ENCODE measurements at regions not wholly inside any gene's neighbourhood (a gene's known extent, or its start where the extent isn't known, plus 50 kb on each side); places are given as distances from the start of the nearest gene placed in this dataset.

DNA sequence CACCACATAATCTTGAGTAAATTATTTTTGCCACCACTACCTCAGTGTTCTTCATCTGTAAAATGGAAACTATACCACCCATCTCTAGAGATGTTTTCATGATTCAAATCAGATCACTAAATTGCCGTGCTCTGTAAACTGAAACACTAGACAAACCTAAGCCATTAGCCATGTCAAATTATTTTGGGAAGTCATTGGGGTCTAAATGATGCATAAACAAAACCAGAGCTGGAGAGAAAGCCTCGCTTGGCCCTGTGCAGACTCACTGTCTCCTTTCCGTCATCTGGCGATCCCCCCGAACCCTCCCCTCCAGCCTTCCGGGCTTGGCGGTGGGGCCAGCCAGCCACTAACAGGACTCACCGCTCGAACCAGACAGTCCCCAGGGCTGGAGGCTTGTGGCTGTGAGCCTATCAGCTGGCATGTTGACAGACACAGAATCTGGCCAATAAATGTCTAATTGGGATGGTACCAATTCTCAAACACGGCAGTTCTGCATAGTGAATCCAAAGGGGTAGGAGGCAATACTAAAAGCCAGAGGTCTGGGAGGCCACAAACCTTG, 256.5 kb downstream of the SEC61B start:
- TF ChIP-seq EZH2phosphoT487 (IDR thresholded peaks at IDR 0.05; ENCODE audit: borderline replicate concordance) = no peak
- TF ChIP-seq, protein P1, sequence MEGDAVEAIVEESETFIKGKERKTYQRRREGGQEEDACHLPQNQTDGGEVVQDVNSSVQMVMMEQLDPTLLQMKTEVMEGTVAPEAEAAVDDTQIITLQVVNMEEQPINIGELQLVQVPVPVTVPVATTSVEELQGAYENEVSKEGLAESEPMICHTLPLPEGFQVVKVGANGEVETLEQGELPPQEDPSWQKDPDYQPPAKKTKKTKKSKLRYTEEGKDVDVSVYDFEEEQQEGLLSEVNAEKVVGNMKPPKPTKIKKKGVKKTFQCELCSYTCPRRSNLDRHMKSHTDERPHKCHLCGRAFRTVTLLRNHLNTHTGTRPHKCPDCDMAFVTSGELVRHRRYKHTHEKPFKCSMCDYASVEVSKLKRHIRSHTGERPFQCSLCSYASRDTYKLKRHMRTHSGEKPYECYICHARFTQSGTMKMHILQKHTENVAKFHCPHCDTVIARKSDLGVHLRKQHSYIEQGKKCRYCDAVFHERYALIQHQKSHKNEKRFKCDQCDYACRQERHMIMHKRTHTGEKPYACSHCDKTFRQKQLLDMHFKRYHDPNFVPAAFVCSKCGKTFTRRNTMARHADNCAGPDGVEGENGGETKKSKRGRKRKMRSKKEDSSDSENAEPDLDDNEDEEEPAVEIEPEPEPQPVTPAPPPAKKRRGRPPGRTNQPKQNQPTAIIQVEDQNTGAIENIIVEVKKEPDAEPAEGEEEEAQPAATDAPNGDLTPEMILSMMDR (conservative IDR thresholded peaks at IDR 0.05; ENCODE audit: low read length) = no peak
- Histone ChIP-seq H3K4me3 (ENCODE audit: low read length, poor library complexity, severe bottlenecking) (no peak overlapping the region), H3K9me3 (ENCODE audit: insufficient read depth, low read depth, low read length) (no peaks in the 10 kb centered on the region), H3K9me2 (replicated peaks; ENCODE audit: low read depth, low read length) (no peaks in the 10 kb centered on the region), H3K4me2 (ENCODE audit: low read depth, low read length, poor library complexity, severe bottlenecking) (no peak overlapping the region), H3K9ac (ENCODE audit: low read depth, low read length, poor library complexity, severe bottlenecking) (no peak overlapping the region), H3K79me2 (ENCODE audit: insufficient read depth, low read length) (no peaks in the 10 kb centered on the region), H2AFZ (ENCODE audit: low read length) (no peak overlapping the region), H4K20me1 (ENCODE audit: insufficient read depth, low read length, poor library complexity, severe bottlenecking) (no peaks in the 10 kb centered on the region), H3K4me1 (ENCODE audit: insufficient read depth, low read length, poor library complexity, severe bottlenecking) (no peaks in the 10 kb centered on the region), H3K36me3 (ENCODE audit: insufficient read depth, low read length) (no peaks in the 10 kb centered on the region), H3F3A (ENCODE audit: low read depth) (no peaks in the 10 kb centered on the region), H3K27me3 (ENCODE audit: insufficient read depth, low read length, poor library complexity, severe bottlenecking) (no peaks in the 10 kb centered on the region)

DNA sequence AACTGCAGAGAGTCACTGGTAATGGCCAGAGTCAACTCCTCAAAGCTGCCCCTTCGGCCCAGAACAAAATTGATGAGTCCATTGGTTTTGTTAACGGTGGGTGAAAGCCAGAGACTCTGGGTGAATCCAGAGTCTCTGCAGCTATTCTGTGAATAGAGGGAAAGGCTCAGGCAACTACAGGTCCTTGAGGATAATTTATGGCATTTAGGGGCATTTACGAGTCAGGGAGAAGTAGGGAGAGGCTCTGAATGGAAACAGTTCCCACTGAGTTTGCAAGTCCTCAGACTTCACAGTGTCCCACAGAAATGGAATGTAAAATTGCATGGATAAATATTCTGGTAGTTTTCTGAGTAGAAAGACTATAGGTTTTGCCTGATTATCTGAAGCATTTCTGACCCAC, 257.8 kb downstream of the SEC61B start:
- H3K4me2 ChIP-seq (ENCODE audit: low read depth, low read length, poor library complexity, severe bottlenecking) = no peak overlapping the region
- H3K9me2 ChIP-seq (replicated peaks; ENCODE audit: low read depth, low read length) = no peaks in the 10 kb centered on the region
- H2AFZ ChIP-seq (ENCODE audit: low read length) = no peak overlapping the region
- no peaks in the 10 kb centered on the region for H3K9me3 ChIP-seq (ENCODE audit: insufficient read depth, low read depth, low read length)
- no peaks in the 10 kb centered on the region for H3K27me3 ChIP-seq (ENCODE audit: insufficient read depth, low read length, poor library complexity, severe bottlenecking)
- no peaks in the 10 kb centered on the region for H3F3A ChIP-seq (ENCODE audit: low read depth)
- H3K4me3 ChIP-seq (ENCODE audit: low read length, poor library complexity, severe bottlenecking) = no peak overlapping the region
- H3K79me2 ChIP-seq (ENCODE audit: insufficient read depth, low read length) = no peaks in the 10 kb centered on the region
- H4K20me1 ChIP-seq (ENCODE audit: insufficient read depth, low read length, poor library complexity, severe bottlenecking) = no peaks in the 10 kb centered on the region
- H3K36me3 ChIP-seq (ENCODE audit: insufficient read depth, low read length) = no peaks in the 10 kb centered on the region
- TF ChIP-seq EZH2phosphoT487 (IDR thresholded peaks at IDR 0.05; ENCODE audit: borderline replicate concordance) = no peak
- TF ChIP-seq, protein P1 (conservative IDR thresholded peaks at IDR 0.05; ENCODE audit: low read length) = no peak
- H3K4me1 ChIP-seq (ENCODE audit: insufficient read depth, low read length, poor library complexity, severe bottlenecking) = no peaks in the 10 kb centered on the region
- H3K9ac ChIP-seq (ENCODE audit: low read depth, low read length, poor library complexity, severe bottlenecking) = no peak overlapping the region

DNA sequence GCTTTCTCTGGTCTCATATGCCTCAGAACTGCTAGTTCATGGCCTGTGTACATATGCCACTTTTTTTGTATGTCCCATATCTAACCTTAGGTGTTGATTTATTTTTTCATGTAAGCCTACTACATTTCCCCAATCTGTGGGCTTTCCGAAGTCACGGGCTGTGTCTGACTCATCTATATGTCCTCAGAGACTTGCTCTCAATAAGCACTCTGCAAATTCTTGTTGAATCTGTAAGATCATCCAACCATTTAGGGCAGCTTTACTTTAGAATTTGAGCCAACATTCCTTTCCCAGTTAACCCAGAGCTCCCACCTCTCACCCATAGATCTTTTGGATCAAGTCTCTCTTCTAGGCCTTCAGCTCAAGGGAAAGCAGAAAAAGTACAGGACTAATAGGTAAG, 263.4 kb downstream of the SEC61B start:
- Histone ChIP-seq H3K79me2 (ENCODE audit: insufficient read depth, low read length) (no peaks in the 10 kb centered on the region), H3K9me3 (ENCODE audit: insufficient read depth, low read depth, low read length) (no peaks in the 10 kb centered on the region), H3F3A (ENCODE audit: low read depth) (no peaks in the 10 kb centered on the region), H4K20me1 (ENCODE audit: insufficient read depth, low read length, poor library complexity, severe bottlenecking) (no peaks in the 10 kb centered on the region), H3K36me3 (ENCODE audit: insufficient read depth, low read length) (no peaks in the 10 kb centered on the region), H3K4me2 (ENCODE audit: low read depth, low read length, poor library complexity, severe bottlenecking) (no peak overlapping the region), H3K9me2 (replicated peaks; ENCODE audit: low read depth, low read length) (no peaks in the 10 kb centered on the region), H3K27me3 (ENCODE audit: insufficient read depth, low read length, poor library complexity, severe bottlenecking) (no peaks in the 10 kb centered on the region), H3K4me1 (ENCODE audit: insufficient read depth, low read length, poor library complexity, severe bottlenecking) (no peaks in the 10 kb centered on the region), H2AFZ (ENCODE audit: low read length) (no peak overlapping the region), H3K4me3 (ENCODE audit: low read length, poor library complexity, severe bottlenecking) (no peak overlapping the region), H3K9ac (ENCODE audit: low read depth, low read length, poor library complexity, severe bottlenecking) (no peak overlapping the region)
- no peak for TF ChIP-seq EZH2phosphoT487 (IDR thresholded peaks at IDR 0.05; ENCODE audit: borderline replicate concordance)
- TF ChIP-seq, protein P1 (conservative IDR thresholded peaks at IDR 0.05; ENCODE audit: low read length) = no peak
